GM23338 (cell line): ENCODE measurements at regions not wholly inside any gene's neighbourhood (a gene's known extent, or its start where the extent isn't known, plus 50 kb on each side); places are given as distances from the start of the nearest gene placed in this dataset.

Experiments used
- ATAC-seq: fragments of 200-7000 bp; cut with Tn5 transposase; 3 replicates; pipeline ENCODE4 v1.9.1; 2020
- DNase-seq: peaks from one replicate; pipeline ENCODE4 v3.0.0-alpha.2; 2015; ENCODE audit warnings: low spot score
- H2AFZ ChIP-seq: fragments of 200-600 bp; sonication (generic); 2 replicates; pipeline ENCODE4 v1.8.0; 2016; ENCODE audit warnings: antibody characterized with exemption, mild to moderate bottlenecking, moderate library complexity
- H3F3A ChIP-seq: fragments of 200-600 bp; sonication (generic); replicated peaks from 2 replicates; pipeline ENCODE4 v1.8.0; 2017; ENCODE audit warnings: antibody characterized with exemption, mixed run types, low read depth
- H3K27ac ChIP-seq: fragments of 200-600 bp; sonication (generic); 2 replicates; pipeline ENCODE4 v1.6.1; 2016; ENCODE audit warnings: low read depth
- H3K27me3 ChIP-seq: fragments of 200-600 bp; sonication (generic); 2 replicates; pipeline ENCODE4 v1.8.0; 2016; ENCODE audit warnings: mild to moderate bottlenecking, mixed run types, moderate library complexity; ENCODE audit not compliant: insufficient read depth
- H3K36me3 ChIP-seq: fragments of 200-600 bp; sonication (generic); 2 replicates; pipeline ENCODE4 v1.8.0; 2016; ENCODE audit warnings: mild to moderate bottlenecking; ENCODE audit not compliant: insufficient read depth
- H3K4me1 ChIP-seq: fragments of 200-600 bp; sonication (generic); 2 replicates; pipeline ENCODE4 v1.8.0; 2016; ENCODE audit warnings: mild to moderate bottlenecking, moderate library complexity; ENCODE audit not compliant: insufficient read depth
- H3K4me2 ChIP-seq: fragments of 200-600 bp; sonication (generic); 2 replicates; pipeline ENCODE4 v1.7.1; 2017; ENCODE audit warnings: mixed run types
- H3K4me3 ChIP-seq: fragments of 200-600 bp; sonication (generic); 2 replicates; pipeline ENCODE4 v1.6.1; 2016; ENCODE audit warnings: mixed run types
- H3K79me2 ChIP-seq: fragments of 200-600 bp; sonication (generic); replicated peaks from 2 replicates; pipeline ENCODE4 v1.8.0; 2017; ENCODE audit warnings: mild to moderate bottlenecking; ENCODE audit not compliant: insufficient read depth
- H3K9me2 ChIP-seq: fragments of 200-600 bp; sonication (generic); 2 replicates; pipeline ENCODE4 v1.8.0; 2017; ENCODE audit not compliant: insufficient read depth
- H4K20me1 ChIP-seq: fragments of 200-600 bp; sonication (generic); replicated peaks from 2 replicates; pipeline ENCODE4 v1.8.0; 2017; ENCODE audit warnings: mild to moderate bottlenecking; ENCODE audit not compliant: insufficient read depth
- H3K27ac Mint-ChIP-seq: 2 replicates; pipeline ENCODE4 v1.8.0; 2020; ENCODE audit warnings: inconsistent platforms, mild to moderate bottlenecking, moderate library complexity, mixed read lengths
- H3K27me3 Mint-ChIP-seq: 3 replicates; pipeline ENCODE4 v1.8.0; 2022; ENCODE audit warnings: low read depth, mild to moderate bottlenecking, moderate library complexity, mixed read lengths, inconsistent platforms; ENCODE audit not compliant: insufficient read depth, poor library complexity
- H3K36me3 Mint-ChIP-seq: 3 replicates; pipeline ENCODE4 v1.8.0; 2021; ENCODE audit warnings: low read depth, mild to moderate bottlenecking, inconsistent platforms, moderate library complexity, mixed read lengths
- H3K4me1 Mint-ChIP-seq: 3 replicates; pipeline ENCODE4 v1.8.0; 2020; ENCODE audit warnings: mild to moderate bottlenecking, inconsistent platforms, mixed read lengths
- H3K4me3 Mint-ChIP-seq: 3 replicates; pipeline ENCODE4 v1.8.0; 2021; ENCODE audit warnings: moderate library complexity, mild to moderate bottlenecking, inconsistent platforms, mixed read lengths
- H3K9me3 Mint-ChIP-seq: 3 replicates; pipeline ENCODE4 v1.8.0; 2020; ENCODE audit warnings: moderate library complexity, mild to moderate bottlenecking, inconsistent platforms, mixed read lengths
- CREB1 ChIP-seq: fragments of 250-450 bp; sonication (Bioruptor Pico); IDR thresholded peaks from 2 replicates; pipeline ENCODE4 v1.5.0; 2020; ENCODE audit warnings: low read depth, mild to moderate bottlenecking, moderate library complexity
- EZH2 ChIP-seq: fragments of 200-600 bp; sonication (generic); IDR thresholded peaks from one replicate; pipeline ENCODE4 v1.8.0; 2017; ENCODE audit warnings: antibody characterized with exemption, mild to moderate bottlenecking, low read depth; ENCODE audit not compliant: unreplicated experiment
- EZH2phosphoT487 ChIP-seq: fragments of 200-600 bp; sonication (generic); IDR thresholded peaks from one replicate; pipeline ENCODE4 v1.8.1; 2018; ENCODE audit warnings: antibody characterized with exemption; ENCODE audit not compliant: unreplicated experiment
- JUNB ChIP-seq: IDR thresholded peaks from one replicate; pipeline ENCODE4 v1.6.1; 2016; ENCODE audit warnings: antibody characterized with exemption; ENCODE audit not compliant: unreplicated experiment
- NANOG ChIP-seq: IDR thresholded peaks from 2 replicates; pipeline ENCODE4 v1.6.1; 2016; ENCODE audit warnings: antibody characterized with exemption, borderline replicate concordance
- POLR2AphosphoS5 ChIP-seq: IDR thresholded peaks from 2 replicates; pipeline ENCODE4 v1.6.1; 2016; ENCODE audit warnings: antibody characterized with exemption, low read depth
- STAT1 ChIP-seq: IDR thresholded peaks from one replicate; pipeline ENCODE4 v1.6.1; 2016; ENCODE audit warnings: antibody characterized with exemption; ENCODE audit not compliant: unreplicated experiment
- ZNF114 ChIP-seq: fragments of 250-450 bp; sonication (Bioruptor Pico); IDR thresholded peaks from 2 replicates; pipeline ENCODE4 v1.5.0; 2020; ENCODE audit warnings: mild to moderate bottlenecking, moderate library complexity
- ZNF331 ChIP-seq: fragments of 250-450 bp; sonication (Bioruptor Pico); IDR thresholded peaks from 2 replicates; pipeline ENCODE4 v1.5.0; 2020; ENCODE audit warnings: low read depth, mild to moderate bottlenecking, moderate library complexity
- TF ChIP-seq, protein P1 (sequence below): fragments of 250-450 bp; sonication (Bioruptor Pico); IDR thresholded peaks from 2 replicates; pipeline ENCODE4 v1.5.0; 2020; ENCODE audit warnings: mild to moderate bottlenecking, moderate library complexity
- TF ChIP-seq, protein P2 (sequence below), 2 experiments: fragments of 200-600 bp in 1 of 2; sonication (generic) in 1 of 2; conservative IDR thresholded peaks; 2 replicates each; pipeline versions ENCODE4 v1.5.1 to v1.6.1; 2016 to 2017; ENCODE audit warnings: antibody characterized with exemption in 2 of 2, low read depth in 2 of 2, mild to moderate bottlenecking in 2 of 2, moderate library complexity in 1 of 2
- TF ChIP-seq, protein P3 (sequence below): IDR thresholded peaks from 2 replicates; pipeline ENCODE4 v1.6.1; 2016; ENCODE audit warnings: antibody characterized with exemption
- TF ChIP-seq, protein P4 (sequence below): IDR thresholded peaks from one replicate; pipeline ENCODE4 v1.6.1; 2018; ENCODE audit warnings: antibody characterized with exemption; ENCODE audit not compliant: unreplicated experiment

- H3K79me2 ChIP-seq = no peaks in the 10 kb centered on the region
- 0 out of 2 replicates have a peak overlapping the region, but pooled peaks have one; percentile 9 for H2AFZ ChIP-seq
- H3K27ac Mint-ChIP-seq = no peak overlapping the region
- no peaks in the 10 kb centered on the region for H3K27me3 ChIP-seq
- H3F3A ChIP-seq = no peaks in the 10 kb centered on the region
- no peak for ATAC-seq
- H3K27me3 Mint-ChIP-seq = peaks cover 2% of the 10 kb centered on the region
- H3K9me3 Mint-ChIP-seq = no peaks in the 10 kb centered on the region
- no peak overlapping the region for H3K27ac ChIP-seq
- H3K4me2 ChIP-seq = no peak overlapping the region
- H3K9me2 ChIP-seq = no peaks in the 10 kb centered on the region
- peaks cover 7% of the 10 kb centered on the region; the same call in 1 of the 2 replicates for H3K4me1 ChIP-seq
- no peaks in the 10 kb centered on the region for H3K36me3 Mint-ChIP-seq
- peaks cover 8% of the 10 kb centered on the region; the same call in 2 of the 3 replicates for H3K4me1 Mint-ChIP-seq
- no peak for DNase-seq
- no peak overlapping the region for H3K4me3 Mint-ChIP-seq
- H3K4me3 ChIP-seq = no peak overlapping the region
- TF ChIP-seq, protein P1, sequence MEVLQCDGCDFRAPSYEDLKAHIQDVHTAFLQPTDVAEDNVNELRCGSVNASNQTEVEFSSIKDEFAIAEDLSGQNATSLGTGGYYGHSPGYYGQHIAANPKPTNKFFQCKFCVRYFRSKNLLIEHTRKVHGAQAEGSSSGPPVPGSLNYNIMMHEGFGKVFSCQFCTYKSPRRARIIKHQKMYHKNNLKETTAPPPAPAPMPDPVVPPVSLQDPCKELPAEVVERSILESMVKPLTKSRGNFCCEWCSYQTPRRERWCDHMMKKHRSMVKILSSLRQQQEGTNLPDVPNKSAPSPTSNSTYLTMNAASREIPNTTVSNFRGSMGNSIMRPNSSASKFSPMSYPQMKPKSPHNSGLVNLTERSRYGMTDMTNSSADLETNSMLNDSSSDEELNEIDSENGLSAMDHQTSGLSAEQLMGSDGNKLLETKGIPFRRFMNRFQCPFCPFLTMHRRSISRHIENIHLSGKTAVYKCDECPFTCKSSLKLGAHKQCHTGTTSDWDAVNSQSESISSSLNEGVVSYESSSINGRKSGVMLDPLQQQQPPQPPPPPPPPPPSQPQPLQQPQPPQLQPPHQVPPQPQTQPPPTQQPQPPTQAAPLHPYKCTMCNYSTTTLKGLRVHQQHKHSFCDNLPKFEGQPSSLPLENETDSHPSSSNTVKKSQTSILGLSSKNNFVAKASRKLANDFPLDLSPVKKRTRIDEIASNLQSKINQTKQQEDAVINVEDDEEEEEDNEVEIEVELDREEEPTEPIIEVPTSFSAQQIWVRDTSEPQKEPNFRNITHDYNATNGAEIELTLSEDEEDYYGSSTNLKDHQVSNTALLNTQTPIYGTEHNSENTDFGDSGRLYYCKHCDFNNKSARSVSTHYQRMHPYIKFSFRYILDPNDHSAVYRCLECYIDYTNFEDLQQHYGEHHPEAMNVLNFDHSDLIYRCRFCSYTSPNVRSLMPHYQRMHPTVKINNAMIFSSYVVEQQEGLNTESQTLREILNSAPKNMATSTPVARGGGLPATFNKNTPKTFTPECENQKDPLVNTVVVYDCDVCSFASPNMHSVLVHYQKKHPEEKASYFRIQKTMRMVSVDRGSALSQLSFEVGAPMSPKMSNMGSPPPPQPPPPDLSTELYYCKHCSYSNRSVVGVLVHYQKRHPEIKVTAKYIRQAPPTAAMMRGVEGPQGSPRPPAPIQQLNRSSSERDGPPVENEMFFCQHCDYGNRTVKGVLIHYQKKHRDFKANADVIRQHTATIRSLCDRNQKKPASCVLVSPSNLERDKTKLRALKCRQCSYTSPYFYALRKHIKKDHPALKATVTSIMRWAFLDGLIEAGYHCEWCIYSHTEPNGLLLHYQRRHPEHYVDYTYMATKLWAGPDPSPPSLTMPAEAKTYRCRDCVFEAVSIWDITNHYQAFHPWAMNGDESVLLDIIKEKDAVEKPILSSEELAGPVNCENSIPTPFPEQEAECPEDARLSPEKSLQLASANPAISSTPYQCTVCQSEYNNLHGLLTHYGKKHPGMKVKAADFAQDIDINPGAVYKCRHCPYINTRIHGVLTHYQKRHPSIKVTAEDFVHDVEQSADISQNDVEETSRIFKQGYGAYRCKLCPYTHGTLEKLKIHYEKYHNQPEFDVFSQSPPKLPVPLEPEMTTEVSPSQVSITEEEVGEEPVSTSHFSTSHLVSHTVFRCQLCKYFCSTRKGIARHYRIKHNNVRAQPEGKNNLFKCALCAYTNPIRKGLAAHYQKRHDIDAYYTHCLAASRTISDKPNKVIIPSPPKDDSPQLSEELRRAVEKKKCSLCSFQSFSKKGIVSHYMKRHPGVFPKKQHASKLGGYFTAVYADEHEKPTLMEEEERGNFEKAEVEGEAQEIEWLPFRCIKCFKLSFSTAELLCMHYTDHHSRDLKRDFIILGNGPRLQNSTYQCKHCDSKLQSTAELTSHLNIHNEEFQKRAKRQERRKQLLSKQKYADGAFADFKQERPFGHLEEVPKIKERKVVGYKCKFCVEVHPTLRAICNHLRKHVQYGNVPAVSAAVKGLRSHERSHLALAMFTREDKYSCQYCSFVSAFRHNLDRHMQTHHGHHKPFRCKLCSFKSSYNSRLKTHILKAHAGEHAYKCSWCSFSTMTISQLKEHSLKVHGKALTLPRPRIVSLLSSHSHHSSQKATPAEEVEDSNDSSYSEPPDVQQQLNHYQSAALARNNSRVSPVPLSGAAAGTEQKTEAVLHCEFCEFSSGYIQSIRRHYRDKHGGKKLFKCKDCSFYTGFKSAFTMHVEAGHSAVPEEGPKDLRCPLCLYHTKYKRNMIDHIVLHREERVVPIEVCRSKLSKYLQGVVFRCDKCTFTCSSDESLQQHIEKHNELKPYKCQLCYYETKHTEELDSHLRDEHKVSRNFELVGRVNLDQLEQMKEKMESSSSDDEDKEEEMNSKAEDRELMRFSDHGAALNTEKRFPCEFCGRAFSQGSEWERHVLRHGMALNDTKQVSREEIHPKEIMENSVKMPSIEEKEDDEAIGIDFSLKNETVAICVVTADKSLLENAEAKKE (CRISPR knock-in tag) = no peak
- TF ChIP-seq, protein P2, sequence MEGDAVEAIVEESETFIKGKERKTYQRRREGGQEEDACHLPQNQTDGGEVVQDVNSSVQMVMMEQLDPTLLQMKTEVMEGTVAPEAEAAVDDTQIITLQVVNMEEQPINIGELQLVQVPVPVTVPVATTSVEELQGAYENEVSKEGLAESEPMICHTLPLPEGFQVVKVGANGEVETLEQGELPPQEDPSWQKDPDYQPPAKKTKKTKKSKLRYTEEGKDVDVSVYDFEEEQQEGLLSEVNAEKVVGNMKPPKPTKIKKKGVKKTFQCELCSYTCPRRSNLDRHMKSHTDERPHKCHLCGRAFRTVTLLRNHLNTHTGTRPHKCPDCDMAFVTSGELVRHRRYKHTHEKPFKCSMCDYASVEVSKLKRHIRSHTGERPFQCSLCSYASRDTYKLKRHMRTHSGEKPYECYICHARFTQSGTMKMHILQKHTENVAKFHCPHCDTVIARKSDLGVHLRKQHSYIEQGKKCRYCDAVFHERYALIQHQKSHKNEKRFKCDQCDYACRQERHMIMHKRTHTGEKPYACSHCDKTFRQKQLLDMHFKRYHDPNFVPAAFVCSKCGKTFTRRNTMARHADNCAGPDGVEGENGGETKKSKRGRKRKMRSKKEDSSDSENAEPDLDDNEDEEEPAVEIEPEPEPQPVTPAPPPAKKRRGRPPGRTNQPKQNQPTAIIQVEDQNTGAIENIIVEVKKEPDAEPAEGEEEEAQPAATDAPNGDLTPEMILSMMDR (conservative IDR thresholded peaks at IDR 0.05; ENCODE audit: low read depth in 2 of 2) = no peak
- TF ChIP-seq, protein P3, sequence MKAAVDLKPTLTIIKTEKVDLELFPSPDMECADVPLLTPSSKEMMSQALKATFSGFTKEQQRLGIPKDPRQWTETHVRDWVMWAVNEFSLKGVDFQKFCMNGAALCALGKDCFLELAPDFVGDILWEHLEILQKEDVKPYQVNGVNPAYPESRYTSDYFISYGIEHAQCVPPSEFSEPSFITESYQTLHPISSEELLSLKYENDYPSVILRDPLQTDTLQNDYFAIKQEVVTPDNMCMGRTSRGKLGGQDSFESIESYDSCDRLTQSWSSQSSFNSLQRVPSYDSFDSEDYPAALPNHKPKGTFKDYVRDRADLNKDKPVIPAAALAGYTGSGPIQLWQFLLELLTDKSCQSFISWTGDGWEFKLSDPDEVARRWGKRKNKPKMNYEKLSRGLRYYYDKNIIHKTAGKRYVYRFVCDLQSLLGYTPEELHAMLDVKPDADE = no peak
- no peak for TF ChIP-seq STAT1
- TF ChIP-seq POLR2AphosphoS5 = no peak
- no peak for TF ChIP-seq NANOG
- no peak for TF ChIP-seq ZNF114
- no peak for TF ChIP-seq CREB1 (CRISPR knock-in tag)
- no peak for TF ChIP-seq EZH2phosphoT487
- no peak for TF ChIP-seq ZNF331 (CRISPR knock-in tag)
- TF ChIP-seq, protein P4, sequence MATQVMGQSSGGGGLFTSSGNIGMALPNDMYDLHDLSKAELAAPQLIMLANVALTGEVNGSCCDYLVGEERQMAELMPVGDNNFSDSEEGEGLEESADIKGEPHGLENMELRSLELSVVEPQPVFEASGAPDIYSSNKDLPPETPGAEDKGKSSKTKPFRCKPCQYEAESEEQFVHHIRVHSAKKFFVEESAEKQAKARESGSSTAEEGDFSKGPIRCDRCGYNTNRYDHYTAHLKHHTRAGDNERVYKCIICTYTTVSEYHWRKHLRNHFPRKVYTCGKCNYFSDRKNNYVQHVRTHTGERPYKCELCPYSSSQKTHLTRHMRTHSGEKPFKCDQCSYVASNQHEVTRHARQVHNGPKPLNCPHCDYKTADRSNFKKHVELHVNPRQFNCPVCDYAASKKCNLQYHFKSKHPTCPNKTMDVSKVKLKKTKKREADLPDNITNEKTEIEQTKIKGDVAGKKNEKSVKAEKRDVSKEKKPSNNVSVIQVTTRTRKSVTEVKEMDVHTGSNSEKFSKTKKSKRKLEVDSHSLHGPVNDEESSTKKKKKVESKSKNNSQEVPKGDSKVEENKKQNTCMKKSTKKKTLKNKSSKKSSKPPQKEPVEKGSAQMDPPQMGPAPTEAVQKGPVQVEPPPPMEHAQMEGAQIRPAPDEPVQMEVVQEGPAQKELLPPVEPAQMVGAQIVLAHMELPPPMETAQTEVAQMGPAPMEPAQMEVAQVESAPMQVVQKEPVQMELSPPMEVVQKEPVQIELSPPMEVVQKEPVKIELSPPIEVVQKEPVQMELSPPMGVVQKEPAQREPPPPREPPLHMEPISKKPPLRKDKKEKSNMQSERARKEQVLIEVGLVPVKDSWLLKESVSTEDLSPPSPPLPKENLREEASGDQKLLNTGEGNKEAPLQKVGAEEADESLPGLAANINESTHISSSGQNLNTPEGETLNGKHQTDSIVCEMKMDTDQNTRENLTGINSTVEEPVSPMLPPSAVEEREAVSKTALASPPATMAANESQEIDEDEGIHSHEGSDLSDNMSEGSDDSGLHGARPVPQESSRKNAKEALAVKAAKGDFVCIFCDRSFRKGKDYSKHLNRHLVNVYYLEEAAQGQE = no peak
- no peak for TF ChIP-seq JUNB
- TF ChIP-seq EZH2 = no peak
- no peaks in the 10 kb centered on the region for H3K36me3 ChIP-seq
- no peaks in the 10 kb centered on the region for H4K20me1 ChIP-seq
Measured at GRCh38 chr7:112572669-112573301, 92.0 kb downstream of the LSMEM1 start.
